ENCODE measurements at regions not wholly inside any gene's neighbourhood (a gene's known extent, or its start where the extent isn't known, plus 50 kb on each side); places are given as distances from the start of the nearest gene placed in this dataset.

DNA sequence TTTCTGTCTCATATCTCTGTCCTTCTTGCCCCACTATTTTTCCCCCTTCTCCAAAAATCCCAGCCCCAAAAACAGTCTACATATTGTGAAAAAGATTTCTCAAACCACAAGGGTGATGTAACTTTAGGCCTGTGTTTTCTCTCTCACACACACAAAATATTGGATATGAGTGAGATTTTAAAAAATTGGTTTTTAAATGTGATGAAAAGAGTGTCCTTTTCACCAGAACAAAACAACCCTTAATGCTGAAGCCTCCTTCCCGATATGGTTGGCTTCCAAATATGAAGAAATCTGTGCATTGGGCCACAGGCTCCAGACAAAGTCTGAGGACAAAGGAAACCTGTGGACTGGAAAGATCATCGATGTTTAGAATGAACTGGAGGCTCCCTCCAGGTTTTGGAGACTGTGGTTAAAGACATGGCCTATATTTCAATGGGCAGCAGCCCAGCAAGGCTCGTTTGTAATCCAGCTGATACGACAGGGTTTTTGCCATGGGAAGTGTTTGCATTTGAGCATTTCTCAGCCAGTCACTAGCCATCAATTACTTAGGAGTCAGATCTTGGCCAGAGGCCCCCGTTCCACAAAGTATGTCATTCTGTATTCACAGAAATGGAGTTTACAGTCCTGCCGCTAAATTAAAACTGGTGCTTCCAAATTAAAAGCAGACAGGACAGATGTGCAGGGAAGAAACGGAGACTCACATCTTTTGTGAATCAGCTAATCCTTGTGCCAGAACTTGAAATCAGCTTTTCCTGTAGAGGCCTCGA, 546.3 kb downstream of the EBF1 start:
- DNase-seq (ENCODE audit: low spot score) = no peak

DNA sequence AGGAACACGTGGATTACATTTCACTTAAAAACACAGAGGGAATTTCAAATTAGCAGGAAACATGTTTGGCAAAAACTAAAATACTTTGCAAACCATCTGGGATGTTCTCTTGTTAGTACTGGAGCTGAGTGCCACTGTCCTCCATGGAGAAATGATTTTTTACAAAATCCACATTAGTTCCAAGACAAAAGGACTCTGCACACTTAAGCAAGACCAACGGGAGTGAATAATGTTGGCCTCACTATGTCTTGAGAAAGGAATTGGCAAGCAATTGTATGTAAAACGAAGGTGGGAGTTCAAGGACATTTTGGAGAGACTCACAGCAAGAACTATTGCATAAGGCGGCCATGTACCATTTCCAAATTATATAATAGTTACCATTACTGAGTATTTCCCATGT, 547.5 kb downstream of the EBF1 start:
- no peak for DNase-seq (ENCODE audit: low spot score)

DNA sequence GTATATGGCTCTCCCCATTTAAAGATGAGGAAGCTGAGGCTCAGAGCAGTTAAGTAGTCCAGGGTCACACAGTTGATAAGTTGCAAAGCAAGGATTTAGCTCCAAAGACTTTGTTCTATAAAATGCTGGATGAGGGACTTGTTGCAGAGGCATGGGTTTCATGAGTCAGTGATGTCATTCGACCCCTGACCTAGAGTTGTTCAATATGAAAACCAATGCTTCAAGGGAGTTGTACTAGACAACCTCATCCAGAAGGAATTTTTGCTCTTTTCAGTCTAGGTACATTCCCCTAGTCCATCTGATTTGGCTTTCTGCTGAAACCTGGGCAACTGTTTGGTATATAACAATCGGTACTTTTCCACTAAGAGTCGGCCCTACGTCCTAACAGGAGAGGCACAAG, 550.4 kb downstream of the EBF1 start:
- no peak for DNase-seq (ENCODE audit: low spot score)

DNA sequence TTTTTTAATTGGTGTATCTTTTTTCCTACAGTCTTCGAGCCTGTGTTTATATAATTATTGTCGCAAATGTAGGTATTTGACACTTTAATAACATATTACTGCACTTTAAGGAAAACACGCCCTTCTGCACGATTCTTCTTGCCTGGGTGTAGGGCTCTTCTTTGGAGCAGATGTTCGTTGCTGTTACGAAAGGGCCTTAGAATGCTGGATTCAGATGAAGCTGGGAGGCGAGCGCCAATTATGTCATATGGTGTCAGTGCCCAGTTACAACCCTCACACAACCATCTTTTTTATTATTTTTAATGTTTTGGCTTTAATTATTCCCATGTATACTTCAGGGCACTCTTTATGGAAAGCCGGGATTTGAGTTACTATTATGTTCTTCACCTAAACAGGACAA, 553.0 kb downstream of the EBF1 start:
- DNase-seq (ENCODE audit: low spot score) = no peak

DNA sequence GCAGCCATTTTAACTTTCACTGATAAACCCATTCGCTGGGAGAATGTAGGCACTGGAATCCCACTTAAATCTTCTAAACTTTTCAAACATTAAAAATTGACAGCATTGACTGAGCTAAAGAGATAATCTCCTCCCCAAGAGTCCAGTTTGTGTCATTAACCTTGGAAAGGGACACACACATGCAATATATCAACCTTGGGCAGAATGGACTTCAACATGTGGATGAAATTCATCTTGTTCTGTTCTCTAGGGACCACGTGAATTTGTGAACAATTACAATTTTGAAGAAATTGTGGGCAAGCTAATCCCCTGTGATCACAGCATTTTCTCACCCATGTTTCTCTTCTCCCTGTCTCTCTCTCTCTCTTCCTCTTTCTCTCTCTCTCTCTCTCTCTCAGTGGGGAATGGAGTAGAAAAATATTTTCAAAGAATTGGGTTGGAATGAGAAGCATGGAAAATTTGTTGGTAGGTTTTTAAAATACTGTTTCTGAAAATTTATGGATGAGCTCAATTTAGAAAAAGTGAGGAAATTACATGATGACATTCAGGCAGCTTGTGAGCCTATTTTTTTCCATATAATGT, 553.7 kb downstream of the EBF1 start:
- no peak for DNase-seq (ENCODE audit: low spot score)

DNA sequence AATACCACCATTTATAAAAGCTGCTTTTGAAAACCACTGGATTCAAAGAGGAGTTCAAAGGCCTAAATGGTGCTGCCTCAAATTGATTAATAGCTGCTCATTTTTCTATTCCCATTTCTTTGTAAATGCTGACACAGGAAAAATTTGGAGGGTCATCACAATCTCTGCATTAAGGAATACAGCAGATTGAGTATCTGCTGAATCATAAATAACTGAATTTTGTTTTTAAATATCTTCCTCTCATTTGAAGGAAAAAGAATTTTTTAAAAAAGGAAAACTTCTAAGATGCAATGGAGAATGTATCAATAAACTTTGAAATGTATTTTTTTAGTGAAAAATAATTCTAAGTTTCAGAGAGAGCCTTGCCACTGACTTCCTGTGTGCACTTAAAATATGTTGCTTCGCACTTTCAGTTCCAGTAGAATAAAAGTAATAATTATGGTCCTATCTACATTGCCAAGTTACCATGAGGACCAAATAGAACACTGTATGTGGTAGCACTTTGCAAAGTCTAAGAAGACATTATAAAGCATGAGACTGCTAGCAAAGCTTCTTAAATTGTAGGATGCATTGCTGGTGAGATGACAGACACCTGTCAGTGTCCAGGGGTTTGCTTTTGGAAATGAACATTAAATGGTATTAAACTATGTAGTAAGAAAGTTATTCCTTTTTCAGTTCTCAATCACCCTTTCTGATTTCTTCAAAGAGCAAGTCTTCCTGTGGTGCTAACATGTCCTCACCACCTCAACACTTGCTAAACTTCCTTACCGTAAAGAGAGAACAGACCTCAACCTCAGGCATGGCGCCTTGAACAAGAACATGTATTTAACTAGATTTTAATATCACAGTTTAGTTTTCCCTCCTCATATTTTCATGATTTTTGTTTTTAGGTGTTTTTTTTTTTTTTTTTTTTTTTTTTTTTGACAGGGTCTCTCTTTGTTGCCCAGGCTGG, 555.1 kb downstream of the EBF1 start:
- DNase-seq (ENCODE audit: low spot score) = no peak

DNA sequence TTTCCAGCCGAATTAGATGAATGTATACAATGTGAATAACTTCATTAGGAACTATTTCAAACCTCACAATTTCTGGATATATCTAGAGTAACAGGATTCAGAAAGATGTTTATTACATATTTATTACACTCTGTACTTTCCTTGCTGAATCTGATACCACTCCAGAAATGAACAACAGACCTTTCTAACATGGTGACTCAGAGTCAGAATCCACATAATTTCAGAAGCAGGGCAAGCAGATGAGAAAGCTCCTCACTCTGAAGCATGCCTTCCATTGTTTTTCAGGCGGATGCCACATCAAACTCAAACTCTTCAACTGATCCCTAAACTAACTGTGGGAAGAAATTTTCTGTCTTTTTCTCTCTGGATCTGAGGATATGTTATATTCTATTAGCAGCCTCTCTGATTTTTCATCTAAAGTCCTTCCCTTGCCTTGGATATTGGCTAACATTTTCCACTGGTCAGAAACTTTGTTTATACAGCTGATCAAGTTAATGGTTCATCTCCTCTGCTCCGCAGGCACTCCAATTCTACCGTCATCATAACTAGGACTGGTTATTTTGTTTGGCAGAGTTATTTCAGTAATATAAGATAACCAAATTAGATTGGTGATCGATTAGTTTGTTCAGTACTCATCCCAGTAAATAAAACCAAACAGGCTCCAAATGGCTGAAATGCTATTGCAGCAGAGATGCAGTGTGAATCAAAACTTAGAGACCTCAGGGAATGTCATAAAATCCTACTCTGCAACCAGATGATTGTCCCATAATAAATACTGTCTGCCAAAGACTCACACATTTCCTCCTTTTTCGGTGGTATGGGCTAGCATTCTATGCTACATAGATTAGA, 556.0 kb downstream of the EBF1 start:
- DNase-seq (ENCODE audit: low spot score) = no peak

DNA sequence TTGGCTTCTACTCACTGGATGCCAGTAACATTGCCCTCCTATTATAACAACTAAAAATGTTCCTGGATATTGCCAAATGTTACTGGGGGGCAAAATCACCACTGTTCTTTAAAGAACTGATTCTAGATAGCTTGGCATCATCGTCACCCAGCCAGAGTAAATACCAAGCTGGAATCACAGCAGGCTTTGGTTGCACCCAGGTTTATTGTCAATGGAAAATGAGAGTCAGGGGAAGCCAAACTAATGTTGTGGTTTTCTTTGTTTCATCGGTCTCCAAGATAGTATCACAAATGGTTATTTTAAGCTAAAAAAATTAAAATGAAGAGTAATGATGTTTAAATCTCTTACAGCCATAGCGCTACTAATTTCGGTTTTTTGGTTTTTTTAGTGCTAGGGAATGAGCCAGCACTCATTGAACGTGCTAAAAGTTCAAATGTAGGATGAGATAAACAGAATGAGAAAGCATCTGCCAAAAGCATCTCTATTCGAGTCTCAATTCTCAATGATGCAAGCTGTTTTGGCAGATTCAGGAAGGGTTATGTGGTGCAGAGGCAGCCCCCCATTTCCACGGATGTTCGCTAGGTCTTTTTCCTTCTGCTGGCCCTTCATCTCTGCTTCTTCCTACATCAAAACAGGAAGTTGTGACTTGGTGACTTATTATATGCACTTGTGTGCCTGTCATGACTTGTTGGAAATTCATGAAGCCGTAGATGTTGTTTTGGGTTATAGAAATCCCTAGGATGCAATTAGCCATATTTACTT, 558.0 kb downstream of the EBF1 start:
- no peak for DNase-seq (ENCODE audit: low spot score)

DNA sequence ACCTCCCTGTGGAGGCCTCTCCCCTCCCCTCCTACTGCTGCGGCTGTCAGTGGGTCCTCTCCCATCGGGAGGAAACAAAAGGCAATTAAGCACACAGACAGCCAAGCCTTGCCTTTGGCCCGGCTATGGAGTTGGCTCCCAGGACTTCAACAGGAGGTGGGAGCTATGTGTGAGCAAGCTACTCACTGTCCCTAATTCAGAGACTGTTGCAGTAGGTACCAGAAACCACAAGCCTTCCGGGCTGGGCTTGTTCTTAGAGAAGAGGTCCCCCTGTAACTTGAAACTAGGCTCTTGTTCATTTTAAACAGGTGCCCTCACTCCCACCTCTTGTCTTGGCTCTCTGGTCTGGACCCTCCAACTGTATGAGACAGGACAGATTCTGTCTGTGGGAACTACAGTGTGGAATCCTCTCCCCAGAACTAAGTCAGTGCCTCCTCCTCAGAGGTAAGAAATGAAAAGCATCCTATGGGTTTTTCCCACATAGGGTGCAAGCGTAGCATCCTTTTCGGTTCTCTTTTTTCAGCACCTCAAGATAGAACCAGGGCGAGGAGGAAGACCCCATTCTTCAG, 561.1 kb downstream of the EBF1 start:
- DNase-seq (ENCODE audit: low spot score) = peak; percentile 12

DNA sequence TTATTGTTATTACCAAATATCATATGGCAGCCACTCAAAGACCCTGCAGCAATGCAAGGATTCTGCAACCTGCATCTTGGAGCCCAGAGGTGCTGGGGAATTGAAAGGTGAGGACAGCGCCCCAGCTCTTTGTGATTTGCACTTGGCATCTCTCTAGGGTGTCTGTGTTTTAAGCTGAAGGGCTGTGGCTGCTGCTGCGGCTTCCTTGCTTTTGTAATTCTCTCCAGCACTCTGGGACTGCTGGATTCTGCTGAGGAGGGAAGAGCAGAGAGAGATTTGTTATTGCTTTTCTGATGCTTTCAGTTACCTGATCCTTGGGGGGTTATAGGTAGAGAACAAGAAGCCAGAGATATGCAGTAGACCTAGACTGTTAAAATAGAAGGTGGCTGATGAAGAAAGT, 562.4 kb downstream of the EBF1 start:
- no peak for DNase-seq (ENCODE audit: low spot score)

DNA sequence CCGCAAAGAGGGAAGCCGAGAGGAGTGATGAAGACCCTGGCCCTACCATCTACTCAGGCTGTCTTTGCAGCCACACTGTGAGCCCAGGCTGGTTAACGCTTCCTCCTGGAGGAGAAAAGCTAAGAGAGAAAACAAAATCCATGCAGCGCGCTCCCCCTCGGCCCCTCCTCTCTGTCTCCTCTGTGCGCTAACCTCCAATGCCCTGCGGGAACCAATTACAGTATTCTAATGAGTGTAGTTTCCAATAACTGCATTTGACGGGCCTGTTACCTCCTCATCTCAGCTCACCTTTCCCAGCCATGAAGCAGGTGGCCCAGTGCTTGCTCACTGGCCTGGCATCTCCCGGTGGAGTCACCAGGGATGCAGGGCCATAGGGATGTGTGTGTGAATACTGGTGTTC, 565.5 kb downstream of the EBF1 start:
- DNase-seq (ENCODE audit: low spot score) = no peak

DNA sequence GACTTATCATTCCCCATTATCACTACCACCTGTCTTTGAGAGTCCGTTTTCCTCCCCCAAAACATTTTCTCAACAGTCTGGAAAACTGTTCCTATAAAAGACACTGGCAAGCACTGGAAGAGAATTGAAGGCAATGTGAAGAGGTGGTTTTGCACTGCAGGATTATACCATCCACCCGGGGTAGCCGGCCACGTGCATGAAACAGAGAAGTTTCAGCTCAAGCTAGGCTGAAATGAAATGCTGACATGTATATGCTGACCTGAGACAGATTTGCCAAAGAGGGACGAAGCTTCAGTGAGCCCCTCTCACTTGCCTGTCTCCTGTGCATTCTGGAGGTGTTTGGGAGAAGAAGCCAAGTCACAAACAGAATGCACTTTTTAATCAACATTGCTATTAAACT, 567.0 kb downstream of the EBF1 start:
- DNase-seq (ENCODE audit: low spot score) = no peak

DNA sequence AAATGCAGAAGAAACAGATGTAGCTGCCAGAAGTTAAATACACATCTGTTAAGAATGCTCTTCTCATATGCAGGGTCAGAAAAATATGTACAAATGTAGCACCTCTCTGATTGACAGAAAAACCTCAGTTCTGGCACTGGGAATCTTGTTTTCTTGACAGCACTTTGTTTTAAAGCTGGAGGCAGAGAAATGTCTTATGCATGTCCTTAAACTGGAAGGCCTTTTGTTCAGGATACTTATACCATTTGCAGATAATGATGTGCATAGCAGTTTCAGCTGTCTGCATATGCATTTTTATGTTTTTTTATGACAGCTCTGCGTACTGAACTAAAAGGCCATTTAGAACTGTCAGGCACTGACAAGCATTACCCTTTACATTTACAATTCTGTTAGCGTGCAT, 567.9 kb downstream of the EBF1 start:
- DNase-seq (ENCODE audit: low spot score) = no peak

DNA sequence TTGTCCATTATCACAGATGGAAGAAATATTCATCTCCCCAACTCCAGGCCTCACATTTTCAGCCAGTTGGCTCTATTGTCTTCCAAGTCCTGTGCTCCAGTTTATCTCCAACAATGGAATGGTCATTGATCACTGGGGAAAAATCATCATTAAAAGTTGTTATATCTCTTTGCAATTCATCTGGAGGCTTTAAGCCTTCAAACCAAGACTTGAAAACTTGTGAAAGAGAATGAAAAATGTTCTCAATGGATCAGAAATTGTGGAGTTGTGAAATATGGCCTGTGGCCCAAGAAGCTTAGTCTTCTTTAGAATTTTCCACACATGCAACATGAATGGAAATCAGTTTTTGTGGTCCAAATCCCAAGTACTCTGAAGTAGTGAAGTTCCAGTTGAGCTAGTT, 569.6 kb downstream of the EBF1 start:
- no peak for DNase-seq (ENCODE audit: low spot score)

DNA sequence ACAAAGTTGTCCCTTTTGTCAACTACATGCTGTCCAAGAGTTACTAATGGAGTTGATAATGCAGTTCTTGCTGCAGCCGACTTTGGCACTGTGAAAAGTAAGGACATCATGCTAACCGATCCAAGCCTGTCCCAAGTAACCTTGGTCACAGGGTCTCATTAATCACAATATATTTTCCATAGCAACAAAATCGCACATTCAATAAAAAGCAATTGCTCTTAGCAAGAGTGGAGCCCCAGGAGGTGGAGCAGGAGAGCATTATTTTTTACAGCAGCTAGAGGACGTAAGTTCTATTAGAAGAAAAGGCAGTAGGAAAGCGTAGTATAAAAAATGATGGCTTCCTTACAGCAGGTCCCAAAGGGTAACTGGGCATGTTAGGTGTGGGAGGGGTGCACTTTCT, 570.3 kb downstream of the EBF1 start:
- DNase-seq (ENCODE audit: low spot score) = peak; percentile 28

DNA sequence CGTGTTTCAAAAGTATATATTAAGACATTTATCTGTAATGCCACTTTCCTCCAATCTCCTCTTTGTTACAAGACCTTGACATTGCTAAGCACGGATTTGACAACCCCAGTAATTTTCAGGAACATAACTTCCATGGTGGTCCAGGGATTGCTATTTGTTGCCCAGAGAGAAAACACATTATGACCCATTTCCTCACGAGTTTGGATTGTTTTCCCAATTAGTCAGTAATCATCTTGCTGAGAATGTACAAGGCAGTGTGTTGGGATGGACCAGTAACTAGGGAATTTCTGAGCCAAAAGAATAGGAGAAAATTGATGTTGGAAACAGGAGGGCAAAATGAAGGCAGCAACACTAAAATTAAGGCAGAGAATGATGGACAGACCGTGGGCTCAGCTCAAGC, 574.1 kb downstream of the EBF1 start:
- no peak for DNase-seq (ENCODE audit: low spot score)

DNA sequence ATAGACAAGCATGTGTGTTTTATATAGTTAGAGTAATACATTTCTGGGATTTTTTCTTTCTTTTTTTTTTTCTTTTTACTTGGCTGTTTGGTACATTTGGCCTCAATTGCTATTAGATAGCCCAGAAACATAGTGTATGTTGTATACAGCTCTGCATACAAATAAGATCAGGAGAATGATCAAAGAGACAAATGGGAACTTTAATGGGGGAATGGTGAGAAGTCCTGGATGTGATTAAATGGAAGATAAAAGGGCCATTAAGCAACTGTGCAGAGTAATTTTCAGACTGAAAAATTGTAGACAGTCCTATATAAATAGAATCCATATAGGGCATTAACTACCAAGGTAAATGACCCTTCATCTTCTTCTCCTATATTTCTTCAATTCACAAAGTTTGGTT, 575.6 kb downstream of the EBF1 start:
- no peak for DNase-seq (ENCODE audit: low spot score)

DNA sequence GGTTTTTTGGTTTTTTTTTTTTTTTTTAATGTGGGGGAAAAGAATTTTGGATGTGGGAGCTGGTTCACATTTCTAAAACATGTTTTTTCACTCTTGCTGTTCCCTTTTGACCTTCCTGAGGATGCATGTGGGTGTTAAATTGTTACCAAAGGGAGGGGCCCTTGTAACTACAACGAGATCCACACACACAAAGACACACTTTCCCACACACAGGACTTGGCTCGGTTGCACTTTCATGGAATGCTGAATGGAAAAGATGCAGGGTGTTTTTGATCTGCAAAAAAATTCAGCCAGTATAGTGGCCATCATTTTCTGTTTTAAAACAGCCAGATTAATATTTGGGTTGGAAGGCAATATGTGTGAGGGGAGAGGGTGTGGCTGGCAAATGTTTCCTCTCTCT, 576.9 kb downstream of the EBF1 start:
- DNase-seq (ENCODE audit: low spot score) = no peak

DNA sequence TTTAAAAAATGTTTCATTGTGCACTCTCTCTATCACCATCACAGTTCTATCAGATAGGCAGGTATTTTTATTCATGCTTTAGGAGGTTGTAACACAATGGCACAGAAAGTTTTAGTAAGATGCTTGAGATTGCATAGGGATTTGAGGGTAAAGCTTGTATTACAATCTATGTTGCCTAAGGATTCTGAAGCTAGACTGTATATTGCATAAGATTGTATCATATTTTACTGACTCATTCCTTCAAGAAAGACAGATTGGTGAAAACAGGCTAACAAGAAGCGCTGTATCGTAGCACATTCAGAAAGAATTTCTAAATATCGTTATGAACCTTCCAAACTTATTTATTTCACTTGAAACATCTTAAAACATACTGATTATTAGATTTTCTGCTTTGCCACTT, 577.7 kb downstream of the EBF1 start:
- DNase-seq (ENCODE audit: low spot score) = no peak

DNA sequence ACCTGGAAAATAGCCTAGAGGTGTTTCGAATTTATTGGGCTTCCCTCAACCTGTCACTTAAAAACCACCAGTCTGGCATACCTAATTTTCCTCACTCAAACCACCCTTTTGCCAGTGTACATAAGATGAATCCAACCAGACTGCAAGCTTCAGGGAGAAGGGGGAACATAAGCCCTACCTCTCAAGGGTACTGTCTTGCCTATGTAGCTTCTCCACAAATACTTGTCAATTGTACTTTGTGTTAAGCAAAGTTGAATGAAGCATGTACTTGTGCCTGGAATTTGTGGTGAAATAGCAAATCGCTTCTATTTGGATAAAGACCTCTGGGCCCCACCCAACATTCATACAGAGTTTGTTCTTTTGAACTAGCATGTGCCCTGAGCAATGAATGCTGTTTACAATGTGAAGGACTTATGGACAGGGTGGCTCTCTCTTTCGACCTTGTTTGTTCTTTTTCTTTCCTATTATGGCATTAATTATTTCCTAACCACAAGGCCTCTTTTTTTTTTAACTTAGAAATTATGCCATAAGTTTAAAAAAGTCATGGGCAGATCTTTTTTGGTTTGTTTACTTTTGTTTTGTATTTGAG, 580.2 kb downstream of the EBF1 start:
- no peak for DNase-seq (ENCODE audit: low spot score)

DNA sequence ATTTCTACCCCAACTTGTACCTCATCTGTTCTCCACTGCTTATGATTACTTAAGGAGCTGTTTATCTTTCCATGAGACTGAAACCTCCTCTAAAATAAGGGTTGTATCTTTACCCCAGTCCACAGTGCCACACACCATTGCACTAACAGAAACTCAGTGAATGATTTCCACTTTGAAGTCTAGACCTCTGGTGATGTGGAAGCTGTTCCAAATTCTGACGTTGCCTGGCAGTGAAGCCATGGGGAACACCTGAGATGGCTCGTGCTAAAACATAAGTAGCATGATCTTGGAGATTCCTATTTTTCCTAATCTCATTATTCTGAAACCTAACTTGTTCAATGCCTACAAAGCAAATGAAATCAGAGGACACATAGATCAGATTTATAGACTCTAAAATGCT, 583.2 kb downstream of the EBF1 start:
- DNase-seq (ENCODE audit: low spot score) = no peak

Measured in NAMALWA (cell line).